ENCODE measurements at regions not wholly inside any gene's neighbourhood (a gene's known extent, or its start where the extent isn't known, plus 50 kb on each side); places are given as distances from the start of the nearest gene placed in this dataset.

- ATAC-seq, result no peak
- ChIA-PET POLR2A (interaction anchor here (0.6 kb wide), 1 partner anchor 36 kb away, joined by 3 read pairs; no protein-coding TSS in a partner anchor), CTCF (ENCODE audit: low intra/inter-chr PET ratio) (no interaction called here)
- H3K4me1 ChIP-seq (replicated peaks in 1 of 2; ENCODE audit: control insufficient read depth in 2 of 2, insufficient read depth in 2 of 2, low read length in 2 of 2), result no peaks in the 10 kb centered on the region
- H3K9me1 ChIP-seq (ENCODE audit: control insufficient read depth, insufficient read depth, low read length), result no peaks in the 10 kb centered on the region
- no peak for DNase-seq (ENCODE audit: extremely low read depth in 1 of 4, low spot score in 3 of 4)
- in situ Hi-C loops (cut with MboI) (no loop called here), intact Hi-C loops (cut with micrococcal nuclease) (no loop called here)
- H4K20me1 ChIP-seq (replicated peaks; ENCODE audit: control insufficient read depth, insufficient read depth, low read length), result no peaks in the 10 kb centered on the region
- no peaks in the 10 kb centered on the region for H3K79me2 ChIP-seq (ENCODE audit: control insufficient read depth, insufficient read depth, low read length)
- peaks cover 0 to 10% of the 10 kb centered on the region in 2 experiments; a peak in 3 of 5 replicates for H3K27me3 ChIP-seq (ENCODE audit: control insufficient read depth in 2 of 2, insufficient read depth in 2 of 2, low read length in 2 of 2)
- H3K9me3 ChIP-seq (replicated peaks; ENCODE audit: control insufficient read depth, insufficient read depth, low read depth, low read length), result no peaks in the 10 kb centered on the region
- WGBS (ENCODE audit: insufficient coverage, low coverage, missing lambda C conversion rate), result 0% methylated on average over 5 of the region's 8 CpGs
- no peak overlapping the region for H3K4me3 ChIP-seq
- FAIRE-seq, result no peak
- no peak overlapping the region for H3K4me2 ChIP-seq (ENCODE audit: insufficient read depth, low read length)
- TF ChIP-seq YY1 (IDR thresholded peaks at IDR 0.05; ENCODE audit: borderline replicate concordance in 1 of 3, control insufficient read depth in 1 of 3, extremely low read depth in 1 of 3, insufficient read depth in 3 of 3, insufficient read length in 1 of 3, insufficient replicate concordance in 2 of 3, low read depth in 1 of 3, low read length in 2 of 3) (no peak), TRIM24 (IDR thresholded peaks at IDR 0.05) (no peak), TCF7L2 (IDR thresholded peaks at IDR 0.05; ENCODE audit: low read depth, low read length) (no peak), PURB (CRISPR knock-in tag; IDR thresholded peaks at IDR 0.05; ENCODE audit: low read depth) (no peak), RBM15 (IDR thresholded peaks at IDR 0.05; ENCODE audit: insufficient read depth, low read length) (no peak), CEBPG (CRISPR knock-in tag; IDR thresholded peaks at IDR 0.05) (no peak), CEBPG (tag; conservative IDR thresholded peaks at IDR 0.05 in 1 of 2, IDR thresholded peaks at IDR 0.05 in 1 of 2) (no peak), RBBP5 (IDR thresholded peaks at IDR 0.05; ENCODE audit: borderline replicate concordance, insufficient read depth, low read length, poor library complexity, severe bottlenecking) (no peak), GATAD2B (IDR thresholded peaks at IDR 0.05; ENCODE audit: borderline replicate concordance) (no peak), POU5F1 (IDR thresholded peaks at IDR 0.05; ENCODE audit: borderline replicate concordance, low read depth, low read length, partially characterized antibody) (no peak), PKNOX1 (IDR thresholded peaks at IDR 0.05) (no peak), ZBTB1 (CRISPR knock-in tag; IDR thresholded peaks at IDR 0.05; ENCODE audit: borderline replicate concordance, low read depth) (no peak), MCM3 (IDR thresholded peaks at IDR 0.05) (no peak), EP300 (IDR thresholded peaks at IDR 0.05; ENCODE audit: low read length) (no peak), JUNB (CRISPR knock-in tag; conservative IDR thresholded peaks at IDR 0.05) (no peak)
- H3K9ac ChIP-seq (ENCODE audit: insufficient read depth in 1 of 2, low read depth in 2 of 2, low read length in 2 of 2), result no peak overlapping the region
- BruUV-seq (replicated peaks), result no TSS peak
- no peak overlapping the region for H3K27ac ChIP-seq (ENCODE audit: extremely low read depth, low read depth, low read length)
- H3K36me3 ChIP-seq (ENCODE audit: control insufficient read depth, insufficient read depth, low read length), result no peaks in the 10 kb centered on the region
- no peak overlapping the region for H2AFZ ChIP-seq (ENCODE audit: low read depth, low read length)
Measured at GRCh38 chr11:70697701-70698100, 299.4 kb downstream of the CTTN start.

Measured in K562 (cell line).